IPS-NIHi7 (cell line): ENCODE measurements at regions not wholly inside any gene's neighbourhood (a gene's known extent, or its start where the extent isn't known, plus 50 kb on each side); places are given as distances from the start of the nearest gene placed in this dataset.

Source experiments
- DNase-seq: peaks from one replicate; pipeline ENCODE4 v3.0.0; 2012; ENCODE audit warnings: mixed read lengths; ENCODE audit errors: extremely low spot score

- peak; percentile 69 for DNase-seq
Measured at GRCh38 chr2:10520154-10520553, 72.0 kb upstream of the ODC1 start.

- DNase-seq = no peak
Measured at GRCh38 chr2:10519394-10519740, 71.2 kb upstream of the ODC1 start.

GRCh38 chr2:10518470-10519393, 70.6 kb upstream of the ODC1 start:
- no peak for DNase-seq

GRCh38 chr2:10517351-10518043, 69.4 kb upstream of the ODC1 start:
- DNase-seq = no peak

GRCh38 chr2:10515887-10516286, 67.8 kb upstream of the ODC1 start:
- DNase-seq = no peak

GRCh38 chr2:10514743-10515142, 66.6 kb upstream of the ODC1 start:
- no peak for DNase-seq

GRCh38 chr2:10514273-10514672, 66.1 kb upstream of the ODC1 start:
- no peak for DNase-seq

GRCh38 chr2:10513201-10513600, 65.1 kb upstream of the ODC1 start:
- no peak for DNase-seq

GRCh38 chr2:10508038-10508437, 59.9 kb upstream of the ODC1 start:
- no peak for DNase-seq

GRCh38 chr2:10507106-10507505, 59.0 kb upstream of the ODC1 start:
- no peak for DNase-seq

- no peak for DNase-seq
Measured at GRCh38 chr2:10504994-10505820, 57.1 kb upstream of the ODC1 start.

GRCh38 chr2:10504370-10504993, 56.4 kb upstream of the ODC1 start:
- DNase-seq = no peak

GRCh38 chr2:10502803-10503107, 54.6 kb upstream of the ODC1 start:
- no peak for DNase-seq

- DNase-seq = no peak
Measured at GRCh38 chr2:10501980-10502802, 54.1 kb upstream of the ODC1 start.

- no peak for DNase-seq
Measured at GRCh38 chr2:10501451-10501961, 53.4 kb upstream of the ODC1 start.

GRCh38 chr2:10500601-10501361, 52.7 kb upstream of the ODC1 start:
- no peak for DNase-seq

- DNase-seq = no peak
Measured at GRCh38 chr2:10499911-10500521, 51.9 kb upstream of the ODC1 start.

GRCh38 chr2:10499275-10499907, 51.3 kb upstream of the ODC1 start:
- no peak for DNase-seq
